Brain microvascular endothelial cell (primary cell): ENCODE measurements at regions not wholly inside any gene's neighbourhood (a gene's known extent, or its start where the extent isn't known, plus 50 kb on each side); places are given as distances from the start of the nearest gene placed in this dataset.

ENCODE experiments used
- DNase-seq: peaks from one replicate; pipeline ENCODE4 v3.0.0-alpha.2; 2020
- H3K27ac ChIP-seq: fragments of 250-450 bp; sonication (Bioruptor Pico); 2 replicates; pipeline ENCODE4 v1.5.1; 2020; ENCODE audit warnings: mild to moderate bottlenecking, moderate library complexity
- H3K27me3 ChIP-seq: fragments of 250-450 bp; sonication (Bioruptor Pico); replicated peaks from 2 replicates; pipeline ENCODE4 v1.5.1; 2020; ENCODE audit warnings: mild to moderate bottlenecking
- H3K36me3 ChIP-seq: fragments of 250-450 bp; sonication (Bioruptor Pico); replicated peaks from 2 replicates; pipeline ENCODE4 v1.5.1; 2020; ENCODE audit warnings: mild to moderate bottlenecking
- H3K4me3 ChIP-seq: 2 replicates; pipeline ENCODE4 v1.5.1; 2011; ENCODE audit warnings: low read depth, mild to moderate bottlenecking, control low read depth, low read length, moderate library complexity
- CTCF ChIP-seq: IDR thresholded peaks from 2 replicates; pipeline ENCODE4 v1.5.1; 2011; ENCODE audit warnings: low read depth, mild to moderate bottlenecking, moderate library complexity, low read length, control low read depth, inconsistent platforms; ENCODE audit errors: missing control alignments
- in situ Hi-C: cut with HindIII; loops from 2 replicates; pipeline ENCODE4 v1.10.0; 2017; ENCODE audit warnings: low sequenced_read_pairs, low pct_ligation_motif_present

GRCh38 chr18:73318739-73319479 lies 451.1 kb upstream of the NETO1 start:
- peak; percentile 1 for DNase-seq
- no peak for TF ChIP-seq CTCF
- Histone ChIP-seq H3K36me3 (no peaks in the 10 kb centered on the region), H3K4me3 (no peak overlapping the region), H3K27me3 (no peaks in the 10 kb centered on the region), H3K27ac (no peak overlapping the region)
- in situ Hi-C loops = no loop called here

GRCh38 chr18:73316513-73316912 lies 448.7 kb upstream of the NETO1 start:
- Histone ChIP-seq H3K4me3 (no peak overlapping the region), H3K27me3 (no peaks in the 10 kb centered on the region), H3K27ac (no peak overlapping the region), H3K36me3 (no peaks in the 10 kb centered on the region)
- TF ChIP-seq CTCF = no peak
- in situ Hi-C loops = no loop called here
- DNase-seq = no peak

- TF ChIP-seq CTCF = no peak
- H3K36me3 ChIP-seq = no peaks in the 10 kb centered on the region
- no peak overlapping the region for H3K27ac ChIP-seq
- no peak overlapping the region for H3K4me3 ChIP-seq
- H3K27me3 ChIP-seq = no peaks in the 10 kb centered on the region
- no peak for DNase-seq
- in situ Hi-C loops = no loop called here
Measured at GRCh38 chr18:73315381-73315780, 447.6 kb upstream of the NETO1 start.

- Histone ChIP-seq H3K27ac (no peak overlapping the region), H3K36me3 (no peaks in the 10 kb centered on the region), H3K4me3 (no peak overlapping the region), H3K27me3 (no peaks in the 10 kb centered on the region)
- DNase-seq = no peak
- TF ChIP-seq CTCF = no peak
- in situ Hi-C loops = no loop called here
Measured at GRCh38 chr18:73313476-73313875, 445.7 kb upstream of the NETO1 start.

GRCh38 chr18:73296686-73297085 lies 428.9 kb upstream of the NETO1 start:
- in situ Hi-C loops = no loop called here

More at GRCh38 chr18:73296686-73297085, 428.9 kb upstream of the NETO1 start:
- no peak for DNase-seq
- H3K27ac ChIP-seq = no peak overlapping the region
- H3K36me3 ChIP-seq = no peaks in the 10 kb centered on the region
- H3K4me3 ChIP-seq = no peak overlapping the region
- H3K27me3 ChIP-seq = no peaks in the 10 kb centered on the region
- no peak for TF ChIP-seq CTCF
